ENCODE measurements at regions not wholly inside any gene's neighbourhood (a gene's known extent, or its start where the extent isn't known, plus 50 kb on each side); places are given as distances from the start of the nearest gene placed in this dataset.

DNA sequence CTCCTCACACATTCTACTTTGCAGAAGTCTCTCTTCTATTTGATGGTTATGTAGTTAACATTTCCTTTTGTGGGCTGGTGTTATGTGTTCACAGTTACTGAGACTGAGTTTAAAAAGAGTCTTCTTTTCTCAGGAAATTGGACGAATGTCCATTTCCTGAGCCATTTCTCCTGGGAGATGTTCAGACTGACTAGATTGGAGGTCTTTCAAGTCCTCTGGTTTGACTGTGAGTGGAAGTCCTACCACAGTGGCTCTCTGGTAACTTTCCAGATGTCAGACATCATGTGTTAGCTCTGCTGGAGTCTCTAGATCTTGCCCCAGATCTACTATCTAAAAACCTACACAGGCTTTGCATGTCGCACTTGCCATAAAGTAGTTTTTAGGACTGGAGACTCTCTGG lies 116.0 kb downstream of the GALR1 start:
- TF ChIP-seq, protein P1, sequence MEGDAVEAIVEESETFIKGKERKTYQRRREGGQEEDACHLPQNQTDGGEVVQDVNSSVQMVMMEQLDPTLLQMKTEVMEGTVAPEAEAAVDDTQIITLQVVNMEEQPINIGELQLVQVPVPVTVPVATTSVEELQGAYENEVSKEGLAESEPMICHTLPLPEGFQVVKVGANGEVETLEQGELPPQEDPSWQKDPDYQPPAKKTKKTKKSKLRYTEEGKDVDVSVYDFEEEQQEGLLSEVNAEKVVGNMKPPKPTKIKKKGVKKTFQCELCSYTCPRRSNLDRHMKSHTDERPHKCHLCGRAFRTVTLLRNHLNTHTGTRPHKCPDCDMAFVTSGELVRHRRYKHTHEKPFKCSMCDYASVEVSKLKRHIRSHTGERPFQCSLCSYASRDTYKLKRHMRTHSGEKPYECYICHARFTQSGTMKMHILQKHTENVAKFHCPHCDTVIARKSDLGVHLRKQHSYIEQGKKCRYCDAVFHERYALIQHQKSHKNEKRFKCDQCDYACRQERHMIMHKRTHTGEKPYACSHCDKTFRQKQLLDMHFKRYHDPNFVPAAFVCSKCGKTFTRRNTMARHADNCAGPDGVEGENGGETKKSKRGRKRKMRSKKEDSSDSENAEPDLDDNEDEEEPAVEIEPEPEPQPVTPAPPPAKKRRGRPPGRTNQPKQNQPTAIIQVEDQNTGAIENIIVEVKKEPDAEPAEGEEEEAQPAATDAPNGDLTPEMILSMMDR (IDR thresholded peaks at IDR 0.05): no peak
- TF ChIP-seq POLR2A (IDR thresholded peaks at IDR 0.05): no peak
- no peak for TF ChIP-seq EP300 (IDR thresholded peaks at IDR 0.05)

Measured in sigmoid colon (tissue), 4 donors.